ENCODE measurements at regions not wholly inside any gene's neighbourhood (a gene's known extent, or its start where the extent isn't known, plus 50 kb on each side); places are given as distances from the start of the nearest gene placed in this dataset.

GRCh38 chr1:29876902-29877301, 640.6 kb downstream of the PTPRU start:
- no peak overlapping the region for H3K4me3 ChIP-seq (ENCODE audit: low read length, poor library complexity, severe bottlenecking)
- H2AFZ ChIP-seq (ENCODE audit: low read length) = no peak overlapping the region
- no peaks in the 10 kb centered on the region for H3K27me3 ChIP-seq (ENCODE audit: insufficient read depth, low read length, poor library complexity, severe bottlenecking)
- H3K36me3 ChIP-seq (ENCODE audit: insufficient read depth, low read length) = no peaks in the 10 kb centered on the region
- no peak overlapping the region for H3K4me2 ChIP-seq (ENCODE audit: low read depth, low read length, poor library complexity, severe bottlenecking)
- H3K9me3 ChIP-seq (ENCODE audit: insufficient read depth, low read depth, low read length) = no peaks in the 10 kb centered on the region
- no peaks in the 10 kb centered on the region for H3F3A ChIP-seq (ENCODE audit: low read depth)
- no peaks in the 10 kb centered on the region for H4K20me1 ChIP-seq (ENCODE audit: insufficient read depth, low read length, poor library complexity, severe bottlenecking)
- H3K9me2 ChIP-seq (replicated peaks; ENCODE audit: low read depth, low read length) = no peaks in the 10 kb centered on the region
- TF ChIP-seq EZH2phosphoT487 (IDR thresholded peaks at IDR 0.05; ENCODE audit: borderline replicate concordance) (no peak), CTCF (conservative IDR thresholded peaks at IDR 0.05; ENCODE audit: low read length) (no peak)
- H3K79me2 ChIP-seq (ENCODE audit: insufficient read depth, low read length) = no peaks in the 10 kb centered on the region
- no peak overlapping the region for H3K9ac ChIP-seq (ENCODE audit: low read depth, low read length, poor library complexity, severe bottlenecking)
- no peaks in the 10 kb centered on the region for H3K4me1 ChIP-seq (ENCODE audit: insufficient read depth, low read length, poor library complexity, severe bottlenecking)

- Histone ChIP-seq H3K9ac (ENCODE audit: low read depth, low read length, poor library complexity, severe bottlenecking) (no peak overlapping the region), H3K79me2 (ENCODE audit: insufficient read depth, low read length) (no peaks in the 10 kb centered on the region), H3K4me2 (ENCODE audit: low read depth, low read length, poor library complexity, severe bottlenecking) (no peak overlapping the region), H3F3A (ENCODE audit: low read depth) (no peaks in the 10 kb centered on the region), H3K9me2 (replicated peaks; ENCODE audit: low read depth, low read length) (no peaks in the 10 kb centered on the region), H4K20me1 (ENCODE audit: insufficient read depth, low read length, poor library complexity, severe bottlenecking) (no peaks in the 10 kb centered on the region), H3K4me3 (ENCODE audit: low read length, poor library complexity, severe bottlenecking) (no peak overlapping the region), H3K27me3 (ENCODE audit: insufficient read depth, low read length, poor library complexity, severe bottlenecking) (no peaks in the 10 kb centered on the region), H2AFZ (ENCODE audit: low read length) (no peak overlapping the region), H3K4me1 (ENCODE audit: insufficient read depth, low read length, poor library complexity, severe bottlenecking) (no peaks in the 10 kb centered on the region), H3K9me3 (ENCODE audit: insufficient read depth, low read depth, low read length) (no peaks in the 10 kb centered on the region), H3K36me3 (ENCODE audit: insufficient read depth, low read length) (no peaks in the 10 kb centered on the region)
- TF ChIP-seq CTCF (conservative IDR thresholded peaks at IDR 0.05; ENCODE audit: low read length) = no peak
- no peak for TF ChIP-seq EZH2phosphoT487 (IDR thresholded peaks at IDR 0.05; ENCODE audit: borderline replicate concordance)
Measured at GRCh38 chr1:29876441-29876840, 640.1 kb downstream of the PTPRU start.

GRCh38 chr1:29875557-29876028, 639.3 kb downstream of the PTPRU start:
- Histone ChIP-seq H3K36me3 (ENCODE audit: insufficient read depth, low read length) (no peaks in the 10 kb centered on the region), H2AFZ (ENCODE audit: low read length) (no peak overlapping the region), H3K27me3 (ENCODE audit: insufficient read depth, low read length, poor library complexity, severe bottlenecking) (no peaks in the 10 kb centered on the region), H3K79me2 (ENCODE audit: insufficient read depth, low read length) (no peaks in the 10 kb centered on the region), H3K4me2 (ENCODE audit: low read depth, low read length, poor library complexity, severe bottlenecking) (no peak overlapping the region), H3K9me2 (replicated peaks; ENCODE audit: low read depth, low read length) (no peaks in the 10 kb centered on the region), H3K9me3 (ENCODE audit: insufficient read depth, low read depth, low read length) (no peaks in the 10 kb centered on the region; the same call in 1 of the 2 replicates), H3K9ac (ENCODE audit: low read depth, low read length, poor library complexity, severe bottlenecking) (no peak overlapping the region), H3F3A (ENCODE audit: low read depth) (no peaks in the 10 kb centered on the region), H3K4me3 (ENCODE audit: low read length, poor library complexity, severe bottlenecking) (no peak overlapping the region), H4K20me1 (ENCODE audit: insufficient read depth, low read length, poor library complexity, severe bottlenecking) (no peaks in the 10 kb centered on the region), H3K4me1 (ENCODE audit: insufficient read depth, low read length, poor library complexity, severe bottlenecking) (no peaks in the 10 kb centered on the region)
- TF ChIP-seq CTCF (conservative IDR thresholded peaks at IDR 0.05; ENCODE audit: low read length) (no peak), EZH2phosphoT487 (IDR thresholded peaks at IDR 0.05; ENCODE audit: borderline replicate concordance) (no peak)
